Glutamatergic neuron (in vitro differentiated cells): ENCODE measurements at regions not wholly inside any gene's neighbourhood (a gene's known extent, or its start where the extent isn't known, plus 50 kb on each side); places are given as distances from the start of the nearest gene placed in this dataset.

Source experiments
- DNase-seq: peaks from one replicate; pipeline ENCODE4 v3.0.0; 2022
- H3K27ac Mint-ChIP-seq: one replicate; pipeline ENCODE4 v1.8.0; 2020; ENCODE audit warnings: mild to moderate bottlenecking, mixed read lengths, inconsistent platforms; ENCODE audit not compliant: unreplicated experiment
- H3K27me3 Mint-ChIP-seq: one replicate; pipeline ENCODE4 v1.8.0; 2020; ENCODE audit warnings: mild to moderate bottlenecking, moderate library complexity, mixed read lengths, inconsistent platforms; ENCODE audit not compliant: unreplicated experiment
- H3K36me3 Mint-ChIP-seq: one replicate; pipeline ENCODE4 v1.8.0; 2020; ENCODE audit warnings: mild to moderate bottlenecking, mixed read lengths, inconsistent platforms; ENCODE audit not compliant: unreplicated experiment
- H3K4me1 Mint-ChIP-seq: one replicate; pipeline ENCODE4 v1.8.0; 2020; ENCODE audit warnings: mild to moderate bottlenecking, low read depth, mixed read lengths, inconsistent platforms; ENCODE audit not compliant: unreplicated experiment
- H3K4me3 Mint-ChIP-seq: one replicate; pipeline ENCODE4 v1.8.0; 2020; ENCODE audit warnings: mild to moderate bottlenecking, mixed read lengths, inconsistent platforms; ENCODE audit not compliant: unreplicated experiment
- H3K9me3 Mint-ChIP-seq: one replicate; pipeline ENCODE4 v1.8.0; 2020; ENCODE audit warnings: mild to moderate bottlenecking, moderate library complexity, mixed read lengths, inconsistent platforms; ENCODE audit not compliant: unreplicated experiment
- CTCF ChIP-seq: fragments of 200-600 bp; sonication (generic); IDR thresholded peaks from one replicate; pipeline ENCODE4 v1.5.0; 2021; ENCODE audit not compliant: partially characterized antibody, unreplicated experiment

DNA sequence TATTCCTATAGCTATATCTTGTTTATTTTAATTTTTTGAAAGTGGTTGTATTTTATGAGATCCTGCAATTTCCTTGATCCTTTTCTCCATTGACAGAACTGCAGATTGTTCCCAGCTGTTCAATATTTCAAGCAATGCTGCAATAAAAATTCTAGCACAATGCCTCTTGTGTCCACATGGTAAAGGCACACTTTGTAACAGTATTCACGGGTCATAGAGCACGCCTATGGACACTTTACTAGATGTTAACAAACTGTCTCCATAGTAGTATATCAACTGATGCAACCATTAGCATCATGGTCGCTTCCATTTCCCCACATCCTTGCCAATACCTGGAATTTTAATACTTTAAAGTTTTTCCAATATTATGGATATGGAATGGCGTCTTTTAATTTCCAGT lies 123.9 kb upstream of the FZD8 start:
- no peak overlapping the region for H3K4me3 Mint-ChIP-seq
- H3K27ac Mint-ChIP-seq = no peak overlapping the region
- no peaks in the 10 kb centered on the region for H3K36me3 Mint-ChIP-seq
- H3K9me3 Mint-ChIP-seq = peaks cover 4% of the 10 kb centered on the region
- DNase-seq = no peak
- H3K27me3 Mint-ChIP-seq = peaks cover 2% of the 10 kb centered on the region
- TF ChIP-seq CTCF = no peak
- peaks cover 2% of the 10 kb centered on the region for H3K4me1 Mint-ChIP-seq

DNA sequence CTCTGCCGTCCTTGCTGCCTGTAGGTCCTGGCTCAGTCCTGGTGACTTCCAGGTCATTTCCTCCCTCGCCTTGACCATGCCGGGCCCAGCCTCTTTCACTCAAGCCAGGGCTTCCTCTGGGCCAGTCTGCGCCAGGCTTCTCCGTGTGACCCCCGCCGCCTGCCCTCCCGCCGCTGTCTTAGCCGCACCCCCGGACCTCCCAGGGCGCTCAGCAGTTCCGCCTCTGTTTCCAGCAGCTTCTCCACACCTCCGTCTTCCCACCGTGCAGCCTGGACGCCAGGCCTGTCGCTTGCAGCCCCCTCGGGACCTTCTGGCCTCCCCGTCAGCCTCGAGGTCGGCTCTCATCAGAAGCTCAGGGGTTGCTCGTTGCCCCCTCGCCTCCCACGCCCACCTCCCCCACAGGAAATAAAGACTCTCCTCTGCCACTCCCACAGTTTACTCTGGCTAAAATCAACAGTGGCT lies 123.0 kb upstream of the FZD8 start:
- Mint-ChIP-seq H3K27me3 (peaks cover 2% of the 10 kb centered on the region), H3K27ac (no peak overlapping the region), H3K9me3 (peaks cover 2% of the 10 kb centered on the region), H3K36me3 (no peaks in the 10 kb centered on the region), H3K4me3 (no peak overlapping the region), H3K4me1 (peaks cover 2% of the 10 kb centered on the region)
- TF ChIP-seq CTCF = no peak
- DNase-seq = peak; percentile 59

DNA sequence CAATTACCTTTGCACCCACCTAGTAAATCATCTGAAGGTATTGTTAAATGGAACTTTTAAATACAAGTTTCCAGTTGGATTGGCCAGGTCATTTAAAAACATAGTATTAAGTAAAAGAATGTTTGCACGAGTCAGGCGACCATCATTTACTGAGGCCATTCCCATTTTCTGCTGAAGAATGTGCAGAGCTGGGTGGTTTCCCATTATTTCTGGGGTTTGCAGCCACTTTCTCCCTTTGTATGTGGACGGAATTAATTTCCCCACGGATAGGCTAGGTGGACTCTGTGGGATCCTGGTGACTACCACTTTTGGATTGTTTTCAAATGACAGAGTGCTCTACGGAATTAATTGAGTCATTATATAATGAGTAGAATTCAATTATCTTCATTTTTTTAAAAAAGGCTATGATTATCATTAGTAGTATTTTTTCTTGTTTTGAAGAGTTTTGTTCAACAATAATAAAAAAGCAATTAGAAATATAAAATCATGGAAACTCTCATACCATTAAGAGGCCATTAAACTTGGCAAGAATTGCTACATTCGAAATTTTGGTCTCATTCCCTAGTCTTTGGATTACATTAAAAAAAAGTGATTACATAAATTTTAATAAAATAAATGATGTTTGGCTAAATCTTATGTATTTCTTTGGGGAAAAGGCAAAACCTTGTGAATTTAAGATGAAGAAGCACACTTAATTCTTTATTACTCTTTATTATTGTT lies 120.4 kb upstream of the FZD8 start:
- no peak overlapping the region for H3K4me3 Mint-ChIP-seq
- peaks cover 9% of the 10 kb centered on the region for H3K9me3 Mint-ChIP-seq
- no peaks in the 10 kb centered on the region for H3K36me3 Mint-ChIP-seq
- H3K4me1 Mint-ChIP-seq = peaks cover 2% of the 10 kb centered on the region
- peaks cover 2% of the 10 kb centered on the region for H3K27me3 Mint-ChIP-seq
- no peak for DNase-seq
- no peak for TF ChIP-seq CTCF
- no peak overlapping the region for H3K27ac Mint-ChIP-seq

DNA sequence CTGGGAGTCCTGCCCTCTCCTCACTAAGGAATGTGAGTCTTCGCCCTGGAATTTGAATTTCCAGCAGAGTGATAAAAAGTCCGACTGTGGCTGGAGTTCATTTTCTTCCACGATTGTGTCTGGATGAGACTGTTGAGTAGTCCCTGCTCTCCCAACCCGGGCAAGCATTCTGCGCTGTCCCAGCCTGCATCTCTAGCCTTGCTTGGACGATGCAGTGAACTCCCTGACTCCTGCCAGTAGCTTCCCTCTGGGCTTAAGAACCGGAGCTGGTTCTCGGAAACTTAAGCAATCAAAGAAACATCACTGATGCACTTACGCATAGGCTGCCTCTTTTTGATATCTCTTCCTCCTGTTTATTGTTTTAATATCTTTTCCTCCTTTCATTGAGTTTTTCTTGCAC lies 116.0 kb upstream of the FZD8 start:
- no peaks in the 10 kb centered on the region for H3K27me3 Mint-ChIP-seq
- peaks cover 6% of the 10 kb centered on the region for H3K9me3 Mint-ChIP-seq
- no peak for TF ChIP-seq CTCF

GRCh38 chr10:35754519-35754918 lies 112.4 kb upstream of the FZD8 start:
- Mint-ChIP-seq H3K4me3 (no peak overlapping the region), H3K27ac (no peak overlapping the region), H3K9me3 (peaks cover 7% of the 10 kb centered on the region), H3K27me3 (no peaks in the 10 kb centered on the region), H3K36me3 (no peaks in the 10 kb centered on the region), H3K4me1 (peaks cover 2% of the 10 kb centered on the region)
- no peak for DNase-seq
- no peak for TF ChIP-seq CTCF

More for the DNA sequence above, 116.0 kb upstream of the FZD8 start:
- Mint-ChIP-seq H3K4me1 (peaks cover 1% of the 10 kb centered on the region), H3K27ac (no peak overlapping the region), H3K36me3 (no peaks in the 10 kb centered on the region), H3K4me3 (no peak overlapping the region)
- DNase-seq = no peak
